HG02870 (cell line): ENCODE measurements at regions not wholly inside any gene's neighbourhood (a gene's known extent, or its start where the extent isn't known, plus 50 kb on each side); places are given as distances from the start of the nearest gene placed in this dataset.

ENCODE experiments used
- ATAC-seq: cut with Tn5 transposase; IDR thresholded peaks from one replicate; pipeline ENCODE4 v1.9.1; 2021; ENCODE audit warnings: mild to moderate bottlenecking, moderate library complexity; ENCODE audit not compliant: unreplicated experiment

DNA sequence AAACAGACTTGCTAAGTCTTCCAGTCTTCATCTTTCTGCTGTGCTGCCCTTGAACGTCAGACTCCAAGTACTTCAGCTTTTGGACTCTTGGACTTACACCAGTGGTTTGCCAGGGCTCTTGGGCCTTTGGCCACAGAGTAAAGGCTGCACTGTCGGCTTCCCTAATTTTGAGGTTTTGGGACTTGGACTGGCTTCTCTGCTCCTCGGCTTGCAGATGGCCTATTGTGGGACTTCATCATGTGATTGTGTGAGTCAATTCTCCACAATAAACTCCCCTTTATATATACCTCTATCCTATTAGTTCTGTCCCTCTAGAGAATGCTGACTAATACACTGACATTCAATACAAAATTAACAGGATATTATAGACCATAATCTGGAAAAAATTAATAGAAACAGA, 628.1 kb downstream of the PLPP3 start:
- no peak for ATAC-seq

DNA sequence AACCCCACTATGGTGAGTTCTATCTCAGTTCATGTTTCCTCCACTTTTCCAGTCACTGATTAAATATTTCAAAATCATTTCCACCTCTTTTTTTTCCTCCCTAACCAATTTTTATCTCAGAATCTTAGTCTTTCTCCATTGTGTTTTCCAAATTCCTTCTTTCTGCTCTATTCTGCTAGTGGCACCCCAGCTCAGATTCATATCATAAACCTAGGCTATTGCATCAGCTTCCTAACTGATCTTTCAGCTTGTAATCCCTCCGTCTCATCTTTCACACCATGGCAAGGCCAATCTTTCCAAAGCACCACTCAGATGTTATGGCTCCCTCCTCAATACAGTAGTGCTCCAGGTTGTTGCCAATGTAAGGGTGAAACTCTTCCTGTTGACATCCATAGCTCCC, 631.9 kb downstream of the PLPP3 start:
- ATAC-seq: no peak

DNA sequence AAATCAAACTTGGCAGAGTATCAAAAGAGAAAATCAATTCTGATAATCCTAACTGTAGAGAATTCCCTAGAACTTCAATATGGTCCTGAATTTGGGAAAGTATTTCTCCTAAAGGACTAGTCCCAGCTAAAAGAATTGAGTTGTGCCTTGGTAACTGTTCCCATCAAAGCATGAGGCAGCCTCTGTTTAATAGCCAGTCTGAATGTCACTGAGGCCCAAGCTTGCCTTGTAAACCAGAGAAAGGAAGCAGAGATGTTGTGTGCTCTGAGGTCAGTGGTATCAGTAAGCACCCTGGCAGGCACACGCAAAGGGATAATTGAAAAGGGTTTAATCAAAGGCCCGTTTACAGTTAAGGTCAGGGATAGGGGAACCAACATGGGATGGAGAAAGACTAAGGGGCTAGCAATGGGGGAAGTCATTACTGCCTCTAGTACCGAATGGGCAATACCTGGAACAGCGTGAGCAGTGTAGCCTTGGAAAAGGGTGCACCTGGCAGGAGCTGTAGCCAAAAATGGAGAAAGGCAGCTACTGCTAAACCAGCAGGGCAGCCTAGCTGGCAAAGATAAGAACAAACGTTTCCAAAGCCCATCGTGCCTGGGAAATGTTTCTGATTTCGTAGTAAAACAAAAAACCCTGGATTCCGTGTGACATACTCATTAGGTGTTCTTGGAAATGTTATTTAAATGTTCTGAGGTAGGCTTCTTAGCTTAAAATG, 635.5 kb downstream of the PLPP3 start:
- no peak for ATAC-seq

DNA sequence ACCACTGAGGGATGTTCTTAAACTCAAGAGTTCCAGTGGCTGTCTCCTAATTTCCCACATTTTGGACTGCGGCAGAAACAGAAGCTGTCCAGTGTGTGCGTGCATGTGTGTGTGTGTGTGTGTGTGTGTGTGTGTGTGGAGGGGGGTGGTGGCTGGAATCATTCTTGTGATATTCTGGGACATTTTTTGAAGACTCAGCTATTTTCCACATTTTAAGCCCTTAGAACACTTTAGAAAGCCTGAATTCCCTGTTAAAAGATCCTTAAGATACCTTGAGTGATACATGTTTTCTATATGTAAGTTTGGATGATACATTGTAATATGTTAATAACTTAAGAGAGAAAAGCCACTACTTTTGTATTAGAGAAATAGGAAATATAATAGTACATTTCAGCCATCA, 636.4 kb downstream of the PLPP3 start:
- ATAC-seq: no peak

DNA sequence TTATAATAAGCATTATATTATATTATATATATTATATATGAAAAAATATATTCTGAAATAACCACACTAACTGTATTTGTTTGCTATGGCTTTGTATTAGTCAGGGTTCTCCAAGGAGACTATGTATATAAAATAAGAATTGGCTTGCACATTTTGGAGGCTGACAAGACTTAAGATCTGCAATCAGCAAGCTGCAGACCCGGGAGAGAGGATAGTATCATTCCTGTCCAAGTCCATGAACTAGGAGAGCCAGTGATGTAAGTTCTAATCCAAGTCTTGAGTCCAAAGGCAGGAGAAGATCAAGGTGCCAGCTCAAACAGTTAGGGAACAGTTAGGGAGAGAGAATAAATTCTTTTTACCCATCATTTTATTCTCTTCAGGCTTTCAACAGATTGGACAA, 639.5 kb downstream of the PLPP3 start:
- no peak for ATAC-seq

DNA sequence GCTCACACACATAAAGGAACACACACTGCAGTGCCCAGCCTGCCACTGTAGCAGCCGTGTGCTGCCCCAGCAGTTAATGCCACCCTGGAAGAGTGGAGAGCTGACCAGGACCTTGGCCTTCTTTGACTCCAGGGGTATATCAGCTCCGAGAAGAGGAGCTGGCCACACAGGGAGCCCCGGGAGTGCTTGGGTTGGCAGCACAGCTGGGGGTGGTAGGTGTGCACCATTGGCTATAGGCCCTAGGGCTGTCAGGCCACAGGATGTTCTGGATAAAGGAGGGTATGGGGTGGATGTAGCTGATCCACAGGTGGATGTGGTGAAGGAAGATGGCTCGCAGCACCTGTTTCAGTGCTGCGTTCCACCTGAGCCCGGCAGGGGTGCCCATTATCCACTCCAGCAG, 640.5 kb downstream of the PLPP3 start:
- no peak for ATAC-seq

DNA sequence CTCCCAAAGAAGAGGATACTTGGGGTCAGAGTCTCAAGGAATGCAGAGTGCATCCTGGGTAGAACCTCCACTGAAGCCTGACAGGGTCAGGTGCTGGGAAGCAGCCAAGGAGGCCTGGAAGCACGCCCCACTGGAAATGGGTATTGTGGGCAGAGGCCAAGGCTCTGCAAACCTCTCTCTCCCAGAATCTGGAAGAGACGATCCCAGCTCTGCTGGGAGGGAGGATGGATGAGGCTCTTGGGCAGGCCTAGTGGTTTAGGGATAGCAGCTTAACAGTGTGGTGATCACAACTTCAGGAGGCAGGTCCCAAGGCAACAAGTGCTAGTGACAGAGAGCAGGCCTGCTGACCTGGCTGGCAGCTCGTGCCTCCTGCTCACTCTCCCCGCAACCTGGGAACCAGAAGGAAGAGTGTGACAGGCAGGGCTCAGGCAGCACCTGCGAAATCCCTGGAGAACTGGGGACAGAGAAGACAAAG, 641.0 kb downstream of the PLPP3 start:
- ATAC-seq: no peak

DNA sequence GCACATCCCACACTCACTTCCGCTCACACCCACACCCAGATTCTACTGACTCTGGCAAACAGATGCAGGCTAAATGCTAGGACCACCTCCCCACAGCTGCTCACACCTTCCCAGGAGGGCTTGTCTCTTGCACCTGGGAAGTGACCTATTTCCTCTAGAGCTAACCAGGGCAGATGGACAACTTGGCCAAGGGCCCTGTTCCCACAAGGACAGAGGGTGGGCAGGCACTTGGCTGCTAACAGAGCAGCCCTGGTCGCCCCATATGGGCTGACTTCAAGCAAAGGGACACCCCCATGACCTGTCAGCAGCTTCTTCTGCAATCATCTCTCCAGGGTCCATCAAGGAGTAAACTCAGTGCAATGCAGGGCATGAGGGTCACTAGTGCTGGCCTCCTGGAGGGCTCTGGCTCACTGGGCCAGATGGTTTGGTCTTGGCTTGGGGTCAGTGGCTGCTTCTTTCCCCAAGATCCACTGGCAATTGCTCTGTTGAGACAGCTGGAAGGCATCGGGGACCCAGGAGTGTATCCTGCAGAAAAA, 641.5 kb downstream of the PLPP3 start:
- no peak for ATAC-seq

DNA sequence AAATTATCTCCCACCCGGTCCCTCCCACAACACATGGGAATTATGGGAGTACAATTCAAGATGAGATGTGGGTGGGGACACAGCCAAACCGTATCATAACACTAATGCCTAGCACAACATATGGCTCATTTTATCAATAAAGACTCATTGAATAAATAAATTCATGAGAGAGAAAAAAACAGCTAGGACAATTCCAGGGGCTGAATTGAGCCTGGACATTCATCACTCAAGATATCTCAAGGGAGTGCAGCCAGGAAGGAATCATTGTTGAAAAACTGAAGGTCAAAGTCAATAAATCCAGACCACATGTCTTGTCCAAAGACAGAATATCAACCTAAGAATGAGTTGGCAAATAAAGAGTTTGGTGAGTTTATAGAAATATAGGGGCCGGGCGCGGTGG, 644.1 kb downstream of the PLPP3 start:
- no peak for ATAC-seq

DNA sequence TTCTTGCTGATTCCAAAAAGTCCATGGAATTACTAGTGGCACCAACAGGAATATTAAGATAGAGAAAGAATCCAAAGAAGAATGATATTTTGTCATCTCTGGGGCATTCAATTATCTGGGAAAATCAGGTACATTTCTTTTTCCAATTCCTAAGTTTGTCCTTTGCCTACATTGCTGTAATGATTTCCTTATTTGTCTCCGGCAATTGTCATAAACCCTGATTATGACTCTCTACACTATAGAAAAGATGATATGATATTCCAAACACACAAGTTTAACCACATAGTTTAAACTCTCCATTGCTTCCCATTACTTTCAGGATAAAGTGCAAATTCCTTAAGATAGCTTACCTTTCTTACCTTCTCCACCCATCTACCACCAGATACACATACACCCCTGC, 647.0 kb downstream of the PLPP3 start:
- no peak for ATAC-seq

DNA sequence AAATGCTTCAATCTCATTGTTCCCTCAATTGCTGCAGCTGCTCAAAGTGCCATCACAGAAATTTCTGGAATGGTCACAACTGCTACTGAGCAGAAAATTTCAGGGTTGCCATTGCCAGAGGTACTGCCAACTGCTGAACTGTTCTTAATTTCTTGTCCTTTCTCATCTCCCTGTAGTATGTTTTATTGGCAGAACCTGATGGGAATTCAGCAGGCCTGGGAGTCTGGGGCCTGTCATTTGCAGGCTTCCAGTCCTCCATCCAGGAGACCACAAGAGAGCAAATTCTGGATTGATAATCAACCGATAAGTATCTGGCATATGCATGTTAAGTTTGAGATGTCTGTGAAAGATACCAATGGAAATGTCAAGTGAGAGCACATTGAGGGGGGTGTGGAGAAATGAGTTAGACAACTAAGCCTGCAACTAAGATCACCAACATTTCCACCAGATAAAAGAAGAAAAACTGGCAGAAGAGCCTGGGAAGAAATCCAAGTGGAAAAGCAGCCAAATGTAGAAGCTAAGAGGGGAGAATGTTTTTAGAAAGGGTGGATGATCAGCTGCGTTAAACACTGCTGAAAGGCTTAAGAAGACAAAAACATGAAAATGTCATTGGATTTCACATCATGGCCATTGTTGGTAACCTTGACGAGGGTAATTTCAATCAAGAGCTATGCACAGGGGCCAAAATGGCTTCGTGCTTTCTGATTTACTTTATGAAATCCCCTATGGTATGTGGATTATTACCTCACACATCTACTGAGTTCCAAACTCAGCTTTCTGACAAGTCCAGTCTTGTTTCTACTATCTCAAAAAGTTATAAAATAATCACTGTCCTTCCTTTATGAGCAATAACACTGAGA, 648.1 kb downstream of the PLPP3 start:
- ATAC-seq: no peak

DNA sequence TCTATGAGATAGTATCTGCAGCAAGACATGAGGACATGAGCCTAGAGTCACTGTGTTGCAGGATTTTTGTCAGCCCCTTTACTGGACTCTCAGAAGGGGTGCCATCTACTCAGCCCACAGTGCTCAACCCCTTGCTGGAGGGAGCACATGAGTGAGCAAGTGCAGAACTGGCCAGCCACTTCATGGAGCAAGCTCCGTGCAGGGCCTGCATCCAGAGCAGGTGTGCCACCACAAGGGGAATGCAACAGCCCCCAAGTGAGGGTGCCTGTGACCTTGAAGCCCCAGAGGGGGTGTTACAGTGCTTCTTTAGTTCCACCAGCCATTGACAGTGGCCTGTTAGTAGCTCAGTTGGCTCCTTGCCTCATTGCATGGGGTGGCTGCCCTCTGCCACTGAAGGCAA, 649.7 kb downstream of the PLPP3 start:
- no peak for ATAC-seq

DNA sequence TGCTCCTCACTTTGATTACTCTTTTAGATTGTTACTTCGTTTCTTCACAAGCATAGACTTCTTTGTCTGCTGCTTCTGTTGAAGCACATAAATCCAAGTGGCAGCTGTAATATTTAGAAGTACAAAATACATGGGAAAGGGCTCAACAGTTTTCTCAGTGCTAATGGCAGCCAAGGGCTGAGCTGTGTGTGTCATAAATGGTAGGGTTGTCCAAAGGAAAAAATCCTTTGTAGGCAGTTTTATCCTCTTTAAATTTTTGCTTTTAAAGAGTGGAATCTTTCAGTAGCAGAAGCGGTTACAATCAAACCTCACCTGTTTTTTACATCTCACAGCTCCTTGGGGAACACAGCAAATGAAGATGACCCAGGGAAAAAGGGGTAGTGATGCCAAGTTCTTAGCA, 650.8 kb downstream of the PLPP3 start:
- ATAC-seq: no peak

DNA sequence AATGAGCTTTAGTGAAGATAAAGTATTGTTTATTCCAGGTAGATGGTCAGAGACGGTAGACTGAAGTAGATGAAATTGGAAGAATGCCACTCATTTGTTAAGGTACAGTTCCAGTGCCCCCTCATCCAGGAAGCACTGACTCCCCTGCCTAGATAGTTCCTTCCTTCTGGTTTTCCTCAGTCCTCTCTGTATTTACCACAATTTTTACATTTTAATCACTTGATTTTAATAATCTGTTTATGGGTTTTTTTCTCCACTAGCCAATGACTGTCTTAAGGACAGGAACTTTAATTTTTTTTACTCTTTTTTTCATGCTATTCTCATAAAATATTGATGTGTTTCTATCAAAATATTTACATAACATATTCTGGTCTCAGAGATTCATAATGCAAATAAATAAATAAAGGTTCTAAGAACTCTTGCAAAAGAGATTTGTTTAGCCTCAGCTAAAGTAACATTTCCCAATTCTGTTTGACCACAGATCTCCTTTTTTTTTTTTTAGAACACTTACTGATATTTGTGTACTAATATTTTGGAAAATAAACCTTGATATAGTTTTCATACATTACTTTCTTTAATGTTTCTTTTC, 651.6 kb downstream of the PLPP3 start:
- no peak for ATAC-seq

DNA sequence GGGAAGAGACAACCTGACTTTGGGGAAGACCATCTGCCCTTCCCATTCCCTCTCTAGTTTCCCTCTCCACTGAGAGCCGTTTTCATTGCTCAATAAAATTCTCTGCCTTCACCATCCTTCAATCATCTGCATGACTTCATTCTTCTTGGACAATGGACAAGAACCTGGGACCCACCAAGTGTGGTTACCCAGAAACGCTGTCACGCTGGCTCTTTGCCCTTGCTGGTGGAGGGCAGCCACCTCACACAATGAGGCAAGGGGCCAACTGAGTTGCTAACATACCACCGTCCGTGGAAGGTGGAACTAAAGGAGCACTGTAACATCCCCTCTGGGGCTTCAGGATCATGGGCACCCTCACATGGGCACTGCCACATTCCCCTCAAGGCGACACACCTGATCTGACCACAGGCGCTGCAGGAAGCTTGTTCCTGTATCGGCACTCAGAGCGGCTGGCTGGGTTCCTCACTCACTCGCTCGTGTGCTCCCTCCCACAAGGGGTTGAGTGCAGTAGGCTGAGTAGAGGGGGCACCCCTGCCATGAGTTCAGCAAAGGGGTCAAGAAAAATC, 652.4 kb downstream of the PLPP3 start:
- ATAC-seq: no peak

DNA sequence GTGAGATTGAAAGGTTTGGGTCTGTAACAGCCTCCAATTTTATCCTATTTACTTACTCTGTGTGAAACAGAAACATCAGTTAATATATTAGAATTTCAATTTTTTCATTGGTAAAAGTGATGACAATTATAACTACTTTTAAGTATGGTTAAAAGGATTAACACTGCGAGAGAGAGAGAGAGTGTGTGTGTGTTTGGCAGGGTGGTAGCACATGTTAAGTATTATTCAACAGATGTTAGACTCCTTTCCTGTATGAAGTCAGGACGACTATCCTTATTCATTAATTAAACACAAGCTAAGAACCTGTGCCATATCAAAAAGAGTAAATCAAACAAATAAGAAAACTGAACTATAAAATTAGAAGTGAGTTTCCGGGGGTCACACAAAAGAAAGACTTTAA, 662.5 kb downstream of the PLPP3 start:
- no peak for ATAC-seq

DNA sequence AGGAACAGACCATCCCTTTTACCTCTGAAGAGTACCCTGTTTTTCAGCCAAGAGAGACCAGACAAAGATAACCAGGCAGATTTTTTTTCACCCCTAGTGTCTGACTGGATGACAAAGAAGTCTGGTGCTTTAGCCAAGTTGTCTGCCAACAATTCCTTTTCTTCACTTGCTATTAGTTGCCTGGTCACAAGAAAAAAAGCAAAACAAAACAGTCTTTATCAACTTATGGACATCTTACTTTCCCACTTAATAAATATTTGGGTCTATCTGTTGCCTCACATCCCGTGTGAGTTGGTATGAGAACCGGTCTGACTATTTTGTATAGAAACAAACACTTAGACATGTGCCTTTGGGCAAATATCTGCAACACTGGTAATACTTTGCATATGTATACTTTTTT, 662.9 kb downstream of the PLPP3 start:
- ATAC-seq: no peak

DNA sequence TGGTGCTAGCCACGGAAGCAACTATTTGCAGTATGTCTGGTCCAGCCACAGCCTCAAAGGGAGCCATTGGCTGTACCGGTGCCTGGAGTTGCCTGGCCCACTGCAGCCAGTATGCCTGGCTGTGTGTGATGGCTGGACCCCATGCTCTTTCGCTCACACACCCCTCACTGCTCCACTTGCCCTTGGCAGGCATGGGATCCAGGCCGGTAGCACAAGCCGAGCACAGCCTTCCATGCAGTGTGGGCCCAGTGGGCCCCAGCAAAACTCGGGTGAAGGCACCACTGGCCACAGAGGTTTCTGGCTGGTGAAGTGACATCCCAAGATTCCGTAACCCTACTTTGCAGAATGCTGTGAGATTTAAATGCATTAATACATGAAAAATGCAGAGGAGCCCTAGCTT, 665.8 kb downstream of the PLPP3 start:
- no peak for ATAC-seq

DNA sequence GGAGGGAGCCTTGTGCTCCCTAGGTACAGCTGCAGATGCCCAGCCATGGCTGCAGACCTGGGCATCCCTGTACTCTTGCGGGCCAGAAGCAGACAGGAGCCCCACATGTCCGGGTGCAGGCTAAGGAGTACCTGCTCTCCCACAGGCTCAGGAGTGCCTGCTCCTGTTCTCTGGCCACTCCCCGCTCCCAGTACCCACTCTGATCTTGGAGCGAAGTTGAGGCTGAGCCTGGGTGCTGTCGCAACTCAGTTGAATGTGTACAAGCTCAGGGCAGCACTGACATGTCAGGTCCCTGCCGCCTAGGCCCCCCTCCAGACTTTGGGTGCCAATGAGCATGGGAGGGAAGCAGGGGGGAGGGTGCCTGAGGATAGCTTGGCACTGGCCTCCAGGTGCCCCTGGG, 666.9 kb downstream of the PLPP3 start:
- ATAC-seq: no peak

DNA sequence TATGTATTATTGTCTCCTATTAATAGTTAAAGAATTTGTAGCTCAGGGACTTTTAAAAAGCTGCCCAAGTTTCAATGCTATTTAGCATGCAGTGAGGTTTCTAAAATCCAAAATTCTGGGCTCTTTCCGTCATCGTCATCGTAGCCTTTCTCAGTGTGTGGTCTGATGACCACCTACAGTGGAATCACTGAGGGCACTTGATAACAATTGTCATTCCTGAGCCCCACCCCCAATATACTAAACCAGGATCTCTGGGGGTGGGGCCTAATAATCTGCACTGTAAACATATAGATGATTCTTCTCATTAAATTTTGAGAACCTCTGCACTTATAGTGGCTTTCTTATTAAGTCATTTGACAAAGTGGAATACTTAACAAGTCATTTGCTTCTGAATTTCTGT, 674.8 kb downstream of the PLPP3 start:
- ATAC-seq: no peak

DNA sequence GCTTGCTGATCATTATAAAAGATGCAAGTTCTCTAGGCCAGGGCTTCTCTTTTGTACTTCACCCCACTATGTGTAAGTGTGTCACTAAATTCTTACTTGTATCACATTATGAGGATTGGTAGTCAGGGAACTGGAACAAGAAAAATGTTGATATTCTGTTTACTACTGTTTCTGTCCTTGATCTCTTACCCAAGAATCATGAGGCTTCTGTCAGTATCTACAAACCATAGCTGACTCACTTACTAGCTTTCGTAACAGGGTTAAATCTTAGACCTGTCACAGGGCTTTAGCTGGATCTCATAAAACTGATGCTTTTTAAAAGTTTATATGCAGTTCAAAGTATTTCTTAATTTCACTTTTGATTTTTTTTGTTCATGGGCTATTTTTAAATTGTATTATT, 681.2 kb downstream of the PLPP3 start:
- no peak for ATAC-seq
